ENCODE measurements at regions not wholly inside any gene's neighbourhood (a gene's known extent, or its start where the extent isn't known, plus 50 kb on each side); places are given as distances from the start of the nearest gene placed in this dataset.
"Not testable (repeated sequence)": the region's sequence is repeated elsewhere in the genome, so short reads cannot be mapped to it uniquely, and the experiment has no call there.

DNA sequence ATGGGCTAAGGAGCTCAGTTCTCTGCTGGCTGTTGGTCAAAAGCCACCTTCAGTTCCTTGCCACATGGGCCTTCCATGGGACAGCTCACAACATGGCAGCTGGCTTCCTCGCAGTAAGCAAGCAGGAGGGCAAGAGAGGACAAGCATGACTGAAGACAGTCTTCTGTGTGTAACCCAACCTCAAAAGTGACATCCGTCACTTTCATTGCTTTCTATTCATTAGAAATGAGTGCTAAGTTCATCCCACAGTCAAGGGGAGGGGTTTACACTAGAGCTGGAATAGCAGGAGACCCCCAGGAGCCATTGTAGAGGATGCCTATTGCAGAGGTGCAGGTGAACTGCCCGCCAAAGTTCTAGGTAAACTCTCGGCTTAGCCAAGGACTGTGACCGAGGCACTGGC, 163.3 kb downstream of the NUFIP1 start:
- ChIA-PET POLR2A (ENCODE audit: low non-redundant PET) (no interaction called here), CTCF (interaction anchor here (0.6 kb wide), 1 partner anchor 709 kb away, joined by 3 read pairs; no protein-coding TSS in a partner anchor)
- H3K4me1 ChIP-seq (ENCODE audit: insufficient read depth, low read length, poor library complexity, severe bottlenecking) = no peaks in the 10 kb centered on the region
- no TSS peak for BruUV-seq (replicated peaks)
- no peak overlapping the region for H3K4me3 ChIP-seq (ENCODE audit: low read depth, low read length, poor library complexity, severe bottlenecking)
- no peak for DNase-seq (ENCODE audit: low spot score)
- H3K27me3 ChIP-seq (replicated peaks; ENCODE audit: insufficient read depth, low read depth, low read length, poor library complexity) = no peaks in the 10 kb centered on the region
- H3K27ac ChIP-seq (ENCODE audit: low read depth, low read length, poor library complexity, severe bottlenecking) = no peak overlapping the region
- H3K36me3 ChIP-seq (ENCODE audit: insufficient read depth, low read length, poor library complexity, severe bottlenecking) = no peaks in the 10 kb centered on the region
- intact Hi-C loops (cut with micrococcal nuclease; ENCODE audit: unreplicated experiment) = no loop called here
- no peaks in the 10 kb centered on the region for H3K9me3 ChIP-seq (ENCODE audit: low read depth, low read length, poor library complexity, severe bottlenecking)
- TF ChIP-seq, protein P1, sequence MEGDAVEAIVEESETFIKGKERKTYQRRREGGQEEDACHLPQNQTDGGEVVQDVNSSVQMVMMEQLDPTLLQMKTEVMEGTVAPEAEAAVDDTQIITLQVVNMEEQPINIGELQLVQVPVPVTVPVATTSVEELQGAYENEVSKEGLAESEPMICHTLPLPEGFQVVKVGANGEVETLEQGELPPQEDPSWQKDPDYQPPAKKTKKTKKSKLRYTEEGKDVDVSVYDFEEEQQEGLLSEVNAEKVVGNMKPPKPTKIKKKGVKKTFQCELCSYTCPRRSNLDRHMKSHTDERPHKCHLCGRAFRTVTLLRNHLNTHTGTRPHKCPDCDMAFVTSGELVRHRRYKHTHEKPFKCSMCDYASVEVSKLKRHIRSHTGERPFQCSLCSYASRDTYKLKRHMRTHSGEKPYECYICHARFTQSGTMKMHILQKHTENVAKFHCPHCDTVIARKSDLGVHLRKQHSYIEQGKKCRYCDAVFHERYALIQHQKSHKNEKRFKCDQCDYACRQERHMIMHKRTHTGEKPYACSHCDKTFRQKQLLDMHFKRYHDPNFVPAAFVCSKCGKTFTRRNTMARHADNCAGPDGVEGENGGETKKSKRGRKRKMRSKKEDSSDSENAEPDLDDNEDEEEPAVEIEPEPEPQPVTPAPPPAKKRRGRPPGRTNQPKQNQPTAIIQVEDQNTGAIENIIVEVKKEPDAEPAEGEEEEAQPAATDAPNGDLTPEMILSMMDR (conservative IDR thresholded peaks at IDR 0.05; ENCODE audit: low read depth, low read length) = no peak
- no peak for TF ChIP-seq EZH2 (IDR thresholded peaks at IDR 0.05; ENCODE audit: borderline replicate concordance, low read depth, low read length, poor library complexity, severe bottlenecking)

DNA sequence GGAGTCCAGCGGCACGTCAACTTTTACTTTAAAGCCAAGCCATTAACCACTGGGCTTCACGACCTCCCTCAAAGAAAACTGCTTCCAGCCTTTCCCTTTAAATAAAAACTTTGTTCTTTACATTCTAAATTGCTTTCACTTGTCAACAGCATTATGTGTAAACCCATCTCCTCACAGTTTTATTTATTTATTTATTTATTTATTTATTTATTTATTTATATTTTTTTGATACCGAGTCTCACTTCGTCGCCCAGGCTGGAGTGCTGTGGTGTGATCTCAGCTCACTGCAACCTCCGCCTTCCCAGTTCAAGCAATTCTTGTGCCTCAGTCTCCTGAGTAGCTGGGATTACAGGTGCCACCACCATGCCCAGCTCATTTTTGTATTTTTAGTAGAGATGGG, 165.7 kb downstream of the NUFIP1 start:
- H3K36me3 ChIP-seq (ENCODE audit: insufficient read depth, low read length, poor library complexity, severe bottlenecking); H3K27me3 ChIP-seq (replicated peaks; ENCODE audit: insufficient read depth, low read depth, low read length, poor library complexity); H3K4me3 ChIP-seq (ENCODE audit: low read depth, low read length, poor library complexity, severe bottlenecking); CTCF ChIA-PET; intact Hi-C loops (cut with micrococcal nuclease; ENCODE audit: unreplicated experiment); H3K27ac ChIP-seq (ENCODE audit: low read depth, low read length, poor library complexity, severe bottlenecking); BruUV-seq (replicated peaks); H3K4me1 ChIP-seq (ENCODE audit: insufficient read depth, low read length, poor library complexity, severe bottlenecking); H3K9me3 ChIP-seq (ENCODE audit: low read depth, low read length, poor library complexity, severe bottlenecking); DNase-seq (ENCODE audit: low spot score); POLR2A ChIA-PET (ENCODE audit: low non-redundant PET): not testable (repeated sequence)

DNA sequence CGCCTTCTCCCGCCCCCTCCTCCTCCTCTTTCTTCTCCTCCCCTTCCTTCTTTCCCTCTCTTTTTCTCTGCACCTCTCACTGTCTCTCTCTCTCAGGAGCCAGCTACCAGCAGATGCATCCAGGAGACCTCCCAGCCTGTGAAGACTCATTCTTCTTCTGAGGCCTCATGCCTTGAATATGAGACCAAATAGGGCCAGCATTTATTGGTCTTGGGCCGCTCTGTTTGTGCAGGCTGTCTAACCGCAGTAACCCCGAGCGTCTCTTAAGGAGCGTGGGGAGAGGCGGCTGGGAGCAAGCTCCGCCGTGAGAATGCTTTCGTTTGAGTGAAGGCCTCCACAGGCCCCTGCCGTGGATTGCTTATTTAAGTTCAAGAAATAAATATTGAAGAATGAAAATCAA, 167.0 kb downstream of the NUFIP1 start:
- Histone ChIP-seq H3K27ac (ENCODE audit: low read depth, low read length, poor library complexity, severe bottlenecking) (no peak overlapping the region), H3K36me3 (ENCODE audit: insufficient read depth, low read length, poor library complexity, severe bottlenecking) (no peaks in the 10 kb centered on the region), H3K9me3 (ENCODE audit: low read depth, low read length, poor library complexity, severe bottlenecking) (no peaks in the 10 kb centered on the region), H3K4me1 (ENCODE audit: insufficient read depth, low read length, poor library complexity, severe bottlenecking) (peaks cover under 1% of the 10 kb centered on the region), H3K4me3 (ENCODE audit: low read depth, low read length, poor library complexity, severe bottlenecking) (no peak overlapping the region), H3K27me3 (replicated peaks; ENCODE audit: insufficient read depth, low read depth, low read length, poor library complexity) (no peaks in the 10 kb centered on the region)
- BruUV-seq (replicated peaks) = no TSS peak
- ChIA-PET POLR2A (ENCODE audit: low non-redundant PET) (no interaction called here), CTCF (no interaction called here)
- DNase-seq (ENCODE audit: low spot score) = no peak
- TF ChIP-seq EZH2 (IDR thresholded peaks at IDR 0.05; ENCODE audit: borderline replicate concordance, low read depth, low read length, poor library complexity, severe bottlenecking) = no peak
- TF ChIP-seq, protein P1 (conservative IDR thresholded peaks at IDR 0.05; ENCODE audit: low read depth, low read length) = no peak
- intact Hi-C loops (cut with micrococcal nuclease; ENCODE audit: unreplicated experiment) = no loop called here

DNA sequence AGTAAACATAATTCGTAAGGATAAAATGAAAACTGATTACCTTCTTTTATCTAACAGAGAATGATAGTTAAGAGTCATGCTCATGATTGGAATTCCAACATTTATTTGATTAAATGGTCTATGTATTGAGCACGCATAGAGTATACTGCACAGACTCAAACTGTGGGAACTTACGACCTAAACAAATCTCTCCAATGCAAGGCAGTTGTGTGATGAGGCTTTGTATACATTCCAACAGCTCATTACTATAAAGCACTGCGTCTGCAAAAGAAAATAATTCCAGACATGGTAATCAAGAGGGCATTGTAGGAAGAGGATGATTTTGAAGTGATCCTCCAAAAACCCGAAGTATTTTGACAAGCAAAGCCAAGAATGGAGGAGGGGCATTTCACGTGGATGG, 169.5 kb downstream of the NUFIP1 start:
- no TSS peak for BruUV-seq (replicated peaks)
- TF ChIP-seq, protein P1 (conservative IDR thresholded peaks at IDR 0.05; ENCODE audit: low read depth, low read length) = no peak
- TF ChIP-seq EZH2 (IDR thresholded peaks at IDR 0.05; ENCODE audit: borderline replicate concordance, low read depth, low read length, poor library complexity, severe bottlenecking) = no peak
- no peak overlapping the region for H3K27ac ChIP-seq (ENCODE audit: low read depth, low read length, poor library complexity, severe bottlenecking)
- H3K4me3 ChIP-seq (ENCODE audit: low read depth, low read length, poor library complexity, severe bottlenecking) = no peak overlapping the region
- peaks cover 4% of the 10 kb centered on the region for H3K4me1 ChIP-seq (ENCODE audit: insufficient read depth, low read length, poor library complexity, severe bottlenecking)
- H3K9me3 ChIP-seq (ENCODE audit: low read depth, low read length, poor library complexity, severe bottlenecking) = no peaks in the 10 kb centered on the region
- H3K27me3 ChIP-seq (replicated peaks; ENCODE audit: insufficient read depth, low read depth, low read length, poor library complexity) = no peaks in the 10 kb centered on the region
- CTCF ChIA-PET = no interaction called here
- intact Hi-C loops (cut with micrococcal nuclease; ENCODE audit: unreplicated experiment) = loop anchor here (10.0 kb wide), 1 partner anchor 335 kb away; no protein-coding TSS in a partner anchor
- DNase-seq (ENCODE audit: low spot score) = no peak
- POLR2A ChIA-PET (ENCODE audit: low non-redundant PET) = no interaction called here
- no peaks in the 10 kb centered on the region for H3K36me3 ChIP-seq (ENCODE audit: insufficient read depth, low read length, poor library complexity, severe bottlenecking)
